ENCODE measurements at regions not wholly inside any gene's neighbourhood (a gene's known extent, or its start where the extent isn't known, plus 50 kb on each side); places are given as distances from the start of the nearest gene placed in this dataset.

- no peak overlapping the region for H3K14ac ChIP-seq (ENCODE audit: low read length)
- H2BK5ac ChIP-seq (ENCODE audit: low read depth, low read length, poor library complexity) = no peak overlapping the region
- no peak overlapping the region for H3K18ac ChIP-seq (ENCODE audit: low read length)
- H2AFZ ChIP-seq (ENCODE audit: insufficient read depth, low read length, poor library complexity) = no peak overlapping the region
- H3K23ac ChIP-seq (ENCODE audit: low read length) = no peak overlapping the region
- no peaks in the 10 kb centered on the region for H3K79me2 ChIP-seq (ENCODE audit: control insufficient read depth, insufficient read depth, low read length, poor library complexity)
- H3K9me3 ChIP-seq (ENCODE audit: insufficient read depth, low read depth, low read length) = peaks cover 2% of the 10 kb centered on the region
- no peak overlapping the region for H2AK5ac ChIP-seq (ENCODE audit: low read length)
- H3K9ac ChIP-seq (ENCODE audit: low read length) = no peak overlapping the region
- H3K36me3 ChIP-seq (ENCODE audit: control insufficient read depth in 1 of 2, insufficient read depth in 2 of 2, low read length in 2 of 2) = no peaks in the 10 kb centered on the region
- no peak overlapping the region for H3K4ac ChIP-seq (ENCODE audit: low read depth, low read length)
- H3K27ac ChIP-seq (ENCODE audit: low read depth, low read length) = no peak overlapping the region
- no peak overlapping the region for H2BK12ac ChIP-seq (ENCODE audit: low read length)
- no peaks in the 10 kb centered on the region for H3K4me1 ChIP-seq (ENCODE audit: control insufficient read depth in 1 of 2, insufficient read depth in 2 of 2, low read length in 2 of 2)
- H4K8ac ChIP-seq (ENCODE audit: low read depth, low read length) = no peak overlapping the region
- no peak overlapping the region for H2BK120ac ChIP-seq (ENCODE audit: insufficient read depth, low read length, poor library complexity)
- no peak overlapping the region for H4K12ac ChIP-seq (ENCODE audit: low read depth, low read length)
- H3K27me3 ChIP-seq (ENCODE audit: insufficient read depth, low read length) = no peaks in the 10 kb centered on the region
- H3K4me2 ChIP-seq (ENCODE audit: low read length) = no peak overlapping the region
- H4K91ac ChIP-seq (ENCODE audit: low read depth, low read length) = no peak overlapping the region
- no peak overlapping the region for H3K4me3 ChIP-seq (ENCODE audit: low read depth, low read length)
- no peaks in the 10 kb centered on the region for H3K79me1 ChIP-seq (ENCODE audit: low read length)
- no peak for DNase-seq
These were observed 555.0 kb upstream of the RBFOX1 start for GRCh38 chr16:6777624-6778023.

- Histone ChIP-seq H2BK120ac (ENCODE audit: insufficient read depth, low read length, poor library complexity) (no peak overlapping the region), H3K4me3 (ENCODE audit: low read depth, low read length) (no peak overlapping the region), H3K23ac (ENCODE audit: low read length) (no peak overlapping the region), H4K12ac (ENCODE audit: low read depth, low read length) (no peak overlapping the region), H4K91ac (ENCODE audit: low read depth, low read length) (no peak overlapping the region), H3K79me1 (ENCODE audit: low read length) (no peaks in the 10 kb centered on the region), H2AK5ac (ENCODE audit: low read length) (no peak overlapping the region), H3K4me2 (ENCODE audit: low read length) (no peak overlapping the region), H3K27me3 (ENCODE audit: insufficient read depth, low read length) (no peaks in the 10 kb centered on the region), H3K36me3 (ENCODE audit: control insufficient read depth in 1 of 2, insufficient read depth in 2 of 2, low read length in 2 of 2) (no peaks in the 10 kb centered on the region), H4K8ac (ENCODE audit: low read depth, low read length) (no peak overlapping the region), H3K9me3 (ENCODE audit: insufficient read depth, low read depth, low read length) (peaks cover 2% of the 10 kb centered on the region), H3K27ac (ENCODE audit: low read depth, low read length) (no peak overlapping the region), H3K4ac (ENCODE audit: low read depth, low read length) (no peak overlapping the region), H3K9ac (ENCODE audit: low read length) (no peak overlapping the region), H3K79me2 (ENCODE audit: control insufficient read depth, insufficient read depth, low read length, poor library complexity) (no peaks in the 10 kb centered on the region), H3K4me1 (ENCODE audit: control insufficient read depth in 1 of 2, insufficient read depth in 2 of 2, low read length in 2 of 2) (no peaks in the 10 kb centered on the region), H2AFZ (ENCODE audit: insufficient read depth, low read length, poor library complexity) (no peak overlapping the region), H2BK5ac (ENCODE audit: low read depth, low read length, poor library complexity) (no peak overlapping the region), H2BK12ac (ENCODE audit: low read length) (no peak overlapping the region), H3K18ac (ENCODE audit: low read length) (no peak overlapping the region), H3K14ac (ENCODE audit: low read length) (no peak overlapping the region)
- no peak for DNase-seq
- no CpG with 5 or more reads among the region's 7 CpGs for WGBS (ENCODE audit: extremely low coverage, insufficient coverage, insufficient read length)
These were observed 556.9 kb upstream of the RBFOX1 start for GRCh38 chr16:6775712-6776111.

GRCh38 chr16:6771956-6772355, 560.7 kb upstream of the RBFOX1 start:
- H3K36me3 ChIP-seq (ENCODE audit: control insufficient read depth in 1 of 2, insufficient read depth in 2 of 2, low read length in 2 of 2) = no peaks in the 10 kb centered on the region
- H3K18ac ChIP-seq (ENCODE audit: low read length) = no peak overlapping the region
- no peak overlapping the region for H3K4ac ChIP-seq (ENCODE audit: low read depth, low read length)
- H4K8ac ChIP-seq (ENCODE audit: low read depth, low read length) = no peak overlapping the region
- no peak overlapping the region for H3K4me2 ChIP-seq (ENCODE audit: low read length)
- H3K9ac ChIP-seq (ENCODE audit: low read length) = no peak overlapping the region
- no peak overlapping the region for H2AFZ ChIP-seq (ENCODE audit: insufficient read depth, low read length, poor library complexity)
- no peaks in the 10 kb centered on the region for H3K27me3 ChIP-seq (ENCODE audit: insufficient read depth, low read length)
- H3K23ac ChIP-seq (ENCODE audit: low read length) = no peak overlapping the region
- no peak overlapping the region for H3K27ac ChIP-seq (ENCODE audit: low read depth, low read length)
- H4K91ac ChIP-seq (ENCODE audit: low read depth, low read length) = no peak overlapping the region
- no peaks in the 10 kb centered on the region for H3K79me2 ChIP-seq (ENCODE audit: control insufficient read depth, insufficient read depth, low read length, poor library complexity)
- no peak overlapping the region for H2AK5ac ChIP-seq (ENCODE audit: low read length)
- H4K12ac ChIP-seq (ENCODE audit: low read depth, low read length) = no peak overlapping the region
- no peaks in the 10 kb centered on the region for H3K79me1 ChIP-seq (ENCODE audit: low read length)
- no peak overlapping the region for H2BK12ac ChIP-seq (ENCODE audit: low read length)
- no peak for DNase-seq
- no peak overlapping the region for H2BK5ac ChIP-seq (ENCODE audit: low read depth, low read length, poor library complexity)
- H2BK120ac ChIP-seq (ENCODE audit: insufficient read depth, low read length, poor library complexity) = no peak overlapping the region
- no CpG with 5 or more reads among the region's 4 CpGs for WGBS (ENCODE audit: extremely low coverage, insufficient coverage, insufficient read length)
- H3K14ac ChIP-seq (ENCODE audit: low read length) = no peak overlapping the region
- H3K9me3 ChIP-seq (ENCODE audit: insufficient read depth, low read depth, low read length) = peaks cover 2% of the 10 kb centered on the region
- H3K4me3 ChIP-seq (ENCODE audit: low read depth, low read length) = no peak overlapping the region
- no peaks in the 10 kb centered on the region for H3K4me1 ChIP-seq (ENCODE audit: control insufficient read depth in 1 of 2, insufficient read depth in 2 of 2, low read length in 2 of 2)

- DNase-seq = no peak
- H3K4ac ChIP-seq (ENCODE audit: low read depth, low read length) = no peak overlapping the region
- H3K9ac ChIP-seq (ENCODE audit: low read length) = no peak overlapping the region
- no peak overlapping the region for H3K4me2 ChIP-seq (ENCODE audit: low read length)
- no CpG with 5 or more reads among the region's 9 CpGs for WGBS (ENCODE audit: extremely low coverage, insufficient coverage, insufficient read length)
- no peak overlapping the region for H4K91ac ChIP-seq (ENCODE audit: low read depth, low read length)
- H2BK5ac ChIP-seq (ENCODE audit: low read depth, low read length, poor library complexity) = no peak overlapping the region
- no peak overlapping the region for H2BK120ac ChIP-seq (ENCODE audit: insufficient read depth, low read length, poor library complexity)
- H2BK12ac ChIP-seq (ENCODE audit: low read length) = no peak overlapping the region
- H4K12ac ChIP-seq (ENCODE audit: low read depth, low read length) = no peak overlapping the region
- no peaks in the 10 kb centered on the region for H3K79me1 ChIP-seq (ENCODE audit: low read length)
- H3K9me3 ChIP-seq (ENCODE audit: insufficient read depth, low read depth, low read length) = no peaks in the 10 kb centered on the region
- H3K27me3 ChIP-seq (ENCODE audit: insufficient read depth, low read length) = no peaks in the 10 kb centered on the region
- no peak overlapping the region for H3K18ac ChIP-seq (ENCODE audit: low read length)
- no peaks in the 10 kb centered on the region for H3K4me1 ChIP-seq (ENCODE audit: control insufficient read depth in 1 of 2, insufficient read depth in 2 of 2, low read length in 2 of 2)
- no peak overlapping the region for H3K14ac ChIP-seq (ENCODE audit: low read length)
- no peak overlapping the region for H2AK5ac ChIP-seq (ENCODE audit: low read length)
- H3K27ac ChIP-seq (ENCODE audit: low read depth, low read length) = no peak overlapping the region
- no peaks in the 10 kb centered on the region for H3K79me2 ChIP-seq (ENCODE audit: control insufficient read depth, insufficient read depth, low read length, poor library complexity)
- H3K4me3 ChIP-seq (ENCODE audit: low read depth, low read length) = no peak overlapping the region
- H3K23ac ChIP-seq (ENCODE audit: low read length) = no peak overlapping the region
- no peak overlapping the region for H2AFZ ChIP-seq (ENCODE audit: insufficient read depth, low read length, poor library complexity)
- no peak overlapping the region for H4K8ac ChIP-seq (ENCODE audit: low read depth, low read length)
- H3K36me3 ChIP-seq (ENCODE audit: control insufficient read depth in 1 of 2, insufficient read depth in 2 of 2, low read length in 2 of 2) = no peaks in the 10 kb centered on the region
These were observed 579.1 kb upstream of the RBFOX1 start for GRCh38 chr16:6753553-6753952.

GRCh38 chr16:6751191-6751590, 581.5 kb upstream of the RBFOX1 start:
- WGBS (ENCODE audit: extremely low coverage, insufficient coverage, insufficient read length) = no CpG with 5 or more reads among the region's 1 CpG
- no peak overlapping the region for H3K4ac ChIP-seq (ENCODE audit: low read depth, low read length)
- no peak overlapping the region for H2BK12ac ChIP-seq (ENCODE audit: low read length)
- H3K23ac ChIP-seq (ENCODE audit: low read length) = no peak overlapping the region
- H3K27me3 ChIP-seq (ENCODE audit: insufficient read depth, low read length) = no peaks in the 10 kb centered on the region
- no peak overlapping the region for H3K14ac ChIP-seq (ENCODE audit: low read length)
- H2BK5ac ChIP-seq (ENCODE audit: low read depth, low read length, poor library complexity) = no peak overlapping the region
- H4K91ac ChIP-seq (ENCODE audit: low read depth, low read length) = no peak overlapping the region
- H2BK120ac ChIP-seq (ENCODE audit: insufficient read depth, low read length, poor library complexity) = no peak overlapping the region
- no peak overlapping the region for H3K9ac ChIP-seq (ENCODE audit: low read length)
- no peak overlapping the region for H3K18ac ChIP-seq (ENCODE audit: low read length)
- no peak overlapping the region for H3K4me2 ChIP-seq (ENCODE audit: low read length)
- no peak overlapping the region for H2AK5ac ChIP-seq (ENCODE audit: low read length)
- no peak overlapping the region for H4K8ac ChIP-seq (ENCODE audit: low read depth, low read length)
- no peaks in the 10 kb centered on the region for H3K4me1 ChIP-seq (ENCODE audit: control insufficient read depth in 1 of 2, insufficient read depth in 2 of 2, low read length in 2 of 2)
- no peak overlapping the region for H3K27ac ChIP-seq (ENCODE audit: low read depth, low read length)
- no peaks in the 10 kb centered on the region for H3K9me3 ChIP-seq (ENCODE audit: insufficient read depth, low read depth, low read length)
- H2AFZ ChIP-seq (ENCODE audit: insufficient read depth, low read length, poor library complexity) = no peak overlapping the region
- H4K12ac ChIP-seq (ENCODE audit: low read depth, low read length) = no peak overlapping the region
- no peaks in the 10 kb centered on the region for H3K36me3 ChIP-seq (ENCODE audit: control insufficient read depth in 1 of 2, insufficient read depth in 2 of 2, low read length in 2 of 2)
- no peak for DNase-seq
- no peaks in the 10 kb centered on the region for H3K79me1 ChIP-seq (ENCODE audit: low read length)
- no peaks in the 10 kb centered on the region for H3K79me2 ChIP-seq (ENCODE audit: control insufficient read depth, insufficient read depth, low read length, poor library complexity)
- no peak overlapping the region for H3K4me3 ChIP-seq (ENCODE audit: low read depth, low read length)
